Activated CD8-positive, alpha-beta memory T cell treated with anti-CD3 and anti-CD28 coated beads, Interleukin-2, amount 50 U/mL, for 1 hour (primary cell): ENCODE measurements at regions not wholly inside any gene's neighbourhood (a gene's known extent, or its start where the extent isn't known, plus 50 kb on each side); places are given as distances from the start of the nearest gene placed in this dataset.
"Not testable (repeated sequence)": the region's sequence is repeated elsewhere in the genome, so short reads cannot be mapped to it uniquely, and the experiment has no call there.

Source experiments
- DNase-seq: peaks from one replicate; pipeline ENCODE4 v3.0.0-alpha.2; 2020; ENCODE audit errors: extremely low read depth

GRCh38 chr5:62216603-62217002, 89.4 kb upstream of the KIF2A start:
- not testable (repeated sequence) for DNase-seq

GRCh38 chr5:62217095-62217494, 88.9 kb upstream of the KIF2A start:
- DNase-seq, result not testable (repeated sequence)

- DNase-seq, result not testable (repeated sequence)
Measured at GRCh38 chr5:62218860-62219259, 87.1 kb upstream of the KIF2A start.

DNA sequence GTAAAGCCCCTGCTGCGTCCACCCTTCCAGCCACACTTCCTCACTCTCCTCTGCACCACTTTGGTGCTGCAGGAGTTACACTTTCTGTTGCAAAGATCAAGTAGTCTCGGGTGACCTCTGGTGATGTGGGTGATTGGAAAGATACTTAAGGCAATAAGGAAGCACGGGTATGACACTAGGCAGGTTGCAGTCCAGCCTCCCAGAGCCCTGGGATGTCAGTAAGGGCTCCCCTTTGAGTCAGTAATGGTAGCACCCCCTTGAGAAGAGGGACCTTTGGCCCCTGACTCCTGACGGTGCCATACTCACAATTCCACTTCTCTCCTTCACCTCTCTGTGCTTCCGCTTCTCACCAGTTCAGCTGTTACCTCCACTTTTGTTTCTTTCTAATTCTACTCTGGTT, 84.1 kb upstream of the KIF2A start:
- DNase-seq, result not testable (repeated sequence)

DNA sequence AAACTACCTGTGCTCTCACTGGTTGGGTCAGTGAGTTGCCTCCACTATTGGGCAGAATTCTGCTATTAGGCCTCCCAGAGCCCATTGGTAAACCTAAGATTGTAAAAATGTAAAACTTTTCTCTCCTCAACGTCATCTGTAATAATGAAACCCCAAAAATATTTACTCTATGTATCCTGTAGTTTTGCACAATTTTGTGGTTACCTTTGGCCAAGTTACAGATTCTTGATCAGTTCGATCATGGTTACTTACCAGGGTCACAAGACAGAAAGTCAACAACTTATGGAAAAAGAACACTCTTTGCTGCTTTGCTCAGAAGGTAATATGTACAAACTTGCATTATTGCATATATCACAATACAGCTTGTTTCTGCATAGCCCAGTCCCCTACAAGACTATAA, 83.7 kb upstream of the KIF2A start:
- not testable (repeated sequence) for DNase-seq

DNA sequence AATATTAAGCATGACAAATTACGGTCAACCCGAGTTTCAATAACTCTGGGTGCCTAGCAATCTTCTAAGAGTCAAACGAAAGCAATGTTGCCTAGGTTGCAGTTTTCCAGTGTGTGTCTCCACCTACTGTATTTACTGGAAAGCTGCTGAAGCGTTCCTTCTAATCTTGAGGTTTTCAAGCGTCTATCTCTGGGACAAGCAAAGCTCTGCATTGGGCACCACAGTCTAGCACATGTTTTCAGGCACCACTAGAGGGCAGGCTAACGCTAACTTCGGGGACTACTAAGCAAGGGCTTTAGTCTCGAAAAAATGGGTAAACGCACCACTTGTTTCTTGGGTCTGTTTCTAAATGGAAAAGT, 82.7 kb upstream of the KIF2A start:
- peak; percentile 40 for DNase-seq

GRCh38 chr5:62224987-62225601, 80.9 kb upstream of the KIF2A start:
- not testable (repeated sequence) for DNase-seq

DNA sequence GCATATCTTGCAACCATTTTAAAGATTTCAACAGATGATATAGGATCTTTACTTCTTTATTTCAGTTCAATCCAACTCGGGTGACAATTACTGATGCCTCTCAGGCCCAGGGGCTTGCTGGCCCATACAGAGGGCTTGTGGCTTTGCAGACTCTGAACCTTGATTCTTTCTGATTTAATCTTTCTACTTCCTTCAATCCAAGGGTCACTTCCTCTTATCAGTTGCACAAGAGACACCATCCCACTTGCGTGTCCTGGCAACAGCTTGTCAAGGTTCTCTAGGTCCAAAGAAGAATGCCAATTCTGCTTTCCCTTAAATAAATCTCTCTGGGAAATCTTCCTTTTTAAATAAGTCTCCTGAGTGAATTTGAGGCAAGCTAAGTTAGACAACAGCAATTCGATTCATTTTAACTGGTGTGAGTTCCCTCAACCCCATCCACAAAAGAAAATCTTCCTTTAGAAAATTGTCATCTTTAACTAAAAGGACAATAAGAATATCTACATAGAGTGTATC, 75.1 kb upstream of the KIF2A start:
- DNase-seq, result not testable (repeated sequence)

- DNase-seq, result no peak
Measured at GRCh38 chr5:62231576-62231975, 74.4 kb upstream of the KIF2A start.

DNA sequence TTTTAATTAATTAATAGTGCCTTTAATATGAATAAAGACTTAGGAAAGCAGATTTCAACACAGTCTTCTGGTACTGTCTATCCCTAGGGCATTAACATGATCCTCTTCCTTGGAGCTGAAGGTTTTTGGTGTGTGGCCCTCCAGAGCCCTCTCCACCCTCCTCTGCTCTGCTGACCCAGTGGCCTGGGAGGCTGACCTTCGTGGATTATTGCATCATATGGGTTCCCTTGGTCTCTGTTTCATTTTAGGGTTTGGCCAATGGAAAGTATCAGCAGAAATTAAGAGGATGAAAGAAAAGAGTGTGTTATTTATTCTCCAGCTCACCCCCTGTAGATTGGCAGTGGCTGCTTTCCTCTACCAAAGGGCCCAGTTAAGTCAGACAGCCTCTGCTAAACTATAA, 73.8 kb upstream of the KIF2A start:
- not testable (repeated sequence) for DNase-seq

DNA sequence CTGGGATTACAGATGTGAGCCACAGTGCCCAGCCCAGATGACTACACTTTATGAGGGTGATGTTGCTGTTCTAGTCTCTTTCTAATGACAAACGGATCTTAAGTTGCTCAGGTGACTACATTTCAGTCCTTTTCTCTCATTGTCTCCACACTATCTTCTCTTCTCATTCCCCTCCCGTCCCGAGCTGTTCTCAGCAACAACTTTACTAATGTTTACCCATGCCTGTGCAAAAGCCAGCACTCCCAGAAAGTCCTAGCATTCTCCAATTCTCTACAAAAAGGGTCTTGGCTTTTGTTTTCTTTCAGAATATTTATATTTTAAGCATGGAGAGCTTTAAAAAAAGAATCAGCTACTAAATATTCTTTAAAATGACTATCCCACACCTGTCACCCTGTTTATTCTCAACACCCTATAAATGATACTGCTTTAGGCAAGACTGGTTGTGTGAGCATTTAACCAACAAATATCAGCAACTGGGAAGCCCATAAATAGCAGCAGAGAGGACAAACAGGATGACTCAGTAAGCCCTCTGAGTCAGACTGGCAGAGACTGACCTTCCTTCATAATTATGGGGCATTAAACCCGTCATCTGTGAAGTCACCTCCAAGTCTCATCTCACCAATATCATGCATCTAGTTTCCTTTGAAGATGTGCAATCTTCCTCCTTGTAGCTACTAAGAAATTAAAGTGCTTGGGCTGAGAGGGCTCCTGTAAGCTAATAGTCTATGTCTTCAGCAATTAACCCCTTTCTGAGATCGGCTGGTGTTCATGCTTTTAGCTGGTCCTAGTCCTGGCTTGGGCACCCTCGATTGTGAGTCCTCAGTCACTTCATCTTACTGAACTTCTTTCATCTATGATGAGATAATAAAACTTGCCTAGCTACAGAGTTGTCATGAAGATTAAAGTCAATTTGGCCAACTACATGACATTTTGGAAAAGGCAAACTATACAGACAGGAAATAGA, 72.6 kb upstream of the KIF2A start:
- not testable (repeated sequence) for DNase-seq

DNA sequence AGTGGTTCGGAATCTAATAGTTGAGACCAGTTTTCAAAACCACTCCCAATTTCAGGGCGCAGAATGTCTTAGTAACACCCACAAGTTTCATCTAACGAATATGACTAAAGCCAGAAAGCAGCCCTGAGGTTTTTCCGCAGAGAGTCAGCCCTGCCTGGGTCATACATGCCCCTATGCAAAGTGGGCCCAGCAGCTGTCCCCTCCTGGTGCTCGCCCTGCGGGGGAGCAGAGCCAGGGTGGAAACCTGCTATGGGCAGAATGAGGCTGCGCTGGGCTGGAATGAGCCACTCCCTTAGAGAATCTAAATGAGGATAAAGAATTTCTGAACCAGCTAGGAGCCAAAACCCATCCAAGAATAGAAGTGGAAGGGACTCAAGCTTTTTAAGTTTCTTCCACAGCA, 69.4 kb upstream of the KIF2A start:
- not testable (repeated sequence) for DNase-seq

DNA sequence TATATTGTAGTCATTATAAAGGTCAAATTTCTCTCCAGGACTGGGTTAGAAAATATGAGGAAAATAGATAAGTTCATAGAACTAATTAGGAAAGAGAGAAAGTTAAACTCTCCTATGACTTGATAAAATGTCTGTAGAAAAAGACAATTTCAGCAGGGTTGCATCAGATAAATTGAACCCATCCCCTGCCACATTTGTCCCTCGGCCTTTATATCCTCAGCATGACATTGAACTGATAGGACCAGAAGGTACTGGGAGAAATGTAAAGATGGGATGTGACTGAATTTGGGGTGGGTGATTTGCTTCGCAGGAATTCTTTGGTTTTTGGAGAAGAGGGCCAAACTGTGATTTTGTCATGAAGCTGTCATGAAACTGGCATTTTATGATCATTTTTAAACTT, 68.1 kb upstream of the KIF2A start:
- DNase-seq, result not testable (repeated sequence)

GRCh38 chr5:62238584-62238983, 67.4 kb upstream of the KIF2A start:
- not testable (repeated sequence) for DNase-seq

- not testable (repeated sequence) for DNase-seq
Measured at GRCh38 chr5:62240494-62240893, 65.5 kb upstream of the KIF2A start.

DNA sequence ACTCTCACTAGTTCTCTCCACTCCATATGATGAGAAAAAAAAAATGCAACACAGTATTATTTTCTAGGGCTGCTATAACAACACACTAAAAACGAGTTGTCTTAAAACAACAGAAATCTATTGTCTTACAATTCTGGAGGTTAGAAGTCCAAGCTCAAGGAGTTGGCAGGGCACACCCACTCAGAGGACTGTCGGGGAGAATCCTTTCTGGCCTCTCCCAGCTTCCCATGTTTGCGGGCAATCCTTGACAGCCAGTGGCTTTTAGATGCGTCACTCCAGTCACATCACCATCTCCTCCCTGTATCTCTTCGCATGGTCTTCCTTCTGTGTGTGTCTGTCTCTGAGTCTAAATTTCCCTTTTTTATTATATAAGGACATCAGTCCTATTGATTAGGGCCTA, 64.0 kb upstream of the KIF2A start:
- not testable (repeated sequence) for DNase-seq

DNA sequence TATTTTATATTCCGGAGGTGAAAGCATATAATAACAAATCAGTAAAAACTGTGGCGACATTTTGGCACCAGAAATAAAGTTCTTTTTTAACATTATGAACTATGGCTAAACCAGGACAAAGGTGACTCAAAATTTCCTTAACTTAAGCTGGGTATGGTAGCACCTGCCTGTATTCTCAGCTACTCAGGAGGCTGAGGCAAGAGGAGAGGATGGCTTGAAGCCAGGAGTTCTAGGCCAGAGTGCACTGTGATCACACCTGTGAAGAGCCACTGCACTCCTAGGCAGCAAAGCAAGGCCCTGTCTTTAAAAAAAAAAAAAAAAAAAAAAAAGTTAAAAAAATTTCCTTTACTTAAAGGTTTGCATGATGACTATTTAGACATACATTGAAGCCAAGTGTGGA, 63.0 kb upstream of the KIF2A start:
- DNase-seq, result not testable (repeated sequence)

- not testable (repeated sequence) for DNase-seq
Measured at GRCh38 chr5:62248192-62248591, 57.8 kb upstream of the KIF2A start.

- DNase-seq, result not testable (repeated sequence)
Measured at GRCh38 chr5:62250085-62250484, 55.9 kb upstream of the KIF2A start.

GRCh38 chr5:62250919-62251318, 55.1 kb upstream of the KIF2A start:
- not testable (repeated sequence) for DNase-seq

GRCh38 chr5:62252519-62252918, 53.5 kb upstream of the KIF2A start:
- DNase-seq, result not testable (repeated sequence)

- not testable (repeated sequence) for DNase-seq
Measured at GRCh38 chr5:62255551-62255950, 50.5 kb upstream of the KIF2A start.
